Activated CD4-positive, alpha-beta T cell treated with anti-CD3 and anti-CD28 coated beads, Interleukin-2, Interleukin-6, amounts not matched to agents 100 ng/mL and 50 ng/mL, durations not matched to agents 16 hours and 8 hours (primary cell): ENCODE measurements at regions not wholly inside any gene's neighbourhood (a gene's known extent, or its start where the extent isn't known, plus 50 kb on each side); places are given as distances from the start of the nearest gene placed in this dataset.

Experiments
- DNase-seq: peaks from one replicate; pipeline ENCODE4 v3.0.0-alpha.2; 2020

- DNase-seq, result no peak
These were observed 284.2 kb upstream of the WWC1 start for GRCh38 chr5:168007286-168007685.

- DNase-seq, result no peak
These were observed 282.9 kb upstream of the WWC1 start for GRCh38 chr5:168008555-168008954.

- DNase-seq, result no peak
These were observed 280.3 kb upstream of the WWC1 start for GRCh38 chr5:168011096-168011495.

GRCh38 chr5:168012006-168012405 lies 279.4 kb upstream of the WWC1 start:
- DNase-seq, result no peak

- DNase-seq, result no peak
These were observed 277.9 kb upstream of the WWC1 start for GRCh38 chr5:168013546-168013945.

- no peak for DNase-seq
These were observed 276.9 kb upstream of the WWC1 start for GRCh38 chr5:168014433-168015123.

- DNase-seq, result no peak
These were observed 275.9 kb upstream of the WWC1 start for GRCh38 chr5:168015506-168015905.

GRCh38 chr5:168017313-168017712 lies 274.1 kb upstream of the WWC1 start:
- DNase-seq, result no peak

- no peak for DNase-seq
These were observed 272.3 kb upstream of the WWC1 start for GRCh38 chr5:168019143-168019542.

- no peak for DNase-seq
These were observed 270.7 kb upstream of the WWC1 start for GRCh38 chr5:168020542-168021294.

GRCh38 chr5:168022446-168023169 lies 268.8 kb upstream of the WWC1 start:
- no peak for DNase-seq

- no peak for DNase-seq
These were observed 268.3 kb upstream of the WWC1 start for GRCh38 chr5:168023191-168023590.

GRCh38 chr5:168024306-168024705 lies 267.1 kb upstream of the WWC1 start:
- DNase-seq, result no peak

- DNase-seq, result no peak
These were observed 264.4 kb upstream of the WWC1 start for GRCh38 chr5:168027007-168027406.

- DNase-seq, result no peak
These were observed 260.5 kb upstream of the WWC1 start for GRCh38 chr5:168030912-168031311.

GRCh38 chr5:168031614-168032013 lies 259.8 kb upstream of the WWC1 start:
- no peak for DNase-seq

GRCh38 chr5:168039039-168039438 lies 252.4 kb upstream of the WWC1 start:
- no peak for DNase-seq

- DNase-seq, result no peak
These were observed 251.7 kb upstream of the WWC1 start for GRCh38 chr5:168039566-168040248.

- DNase-seq, result no peak
These were observed 249.9 kb upstream of the WWC1 start for GRCh38 chr5:168041583-168041982.

GRCh38 chr5:168042284-168043068 lies 249.0 kb upstream of the WWC1 start:
- no peak for DNase-seq

GRCh38 chr5:168046163-168046562 lies 245.3 kb upstream of the WWC1 start:
- no peak for DNase-seq

- DNase-seq, result peak; percentile 14
These were observed 244.3 kb upstream of the WWC1 start for GRCh38 chr5:168047043-168047668.
